ENCODE measurements at regions not wholly inside any gene's neighbourhood (a gene's known extent, or its start where the extent isn't known, plus 50 kb on each side); places are given as distances from the start of the nearest gene placed in this dataset.
"Not testable (repeated sequence)": the region's sequence is repeated elsewhere in the genome, so short reads cannot be mapped to it uniquely, and the experiment has no call there.

GRCh38 chr3:147333098-147333497 lies 73.2 kb downstream of the ZIC4 start:
- Histone ChIP-seq H3K27ac (no peak overlapping the region), H3K4me3 (no peak overlapping the region), H3K9me3 (no peaks in the 10 kb centered on the region), H3K36me3 (no peaks in the 10 kb centered on the region), H3K27me3 (no peaks in the 10 kb centered on the region), H3K4me1 (no peaks in the 10 kb centered on the region)
- intact Hi-C loops (cut with DNase I; ENCODE audit: low total_unique reads) (no loop called here), in situ Hi-C loops (cut with MboI; ENCODE audit: low pct_ligation_motif_present in 1 of 4, low pct_unique_long_range_greater_than_20kb in 1 of 4, low sequenced_read_pairs in 3 of 4) (no loop called here)
- no peak for DNase-seq
- WGBS, 2 donors (ENCODE audit: low coverage in 1 of 2), result 20 to 45% methylated on average over 1 to 3 of the region's 3 CpGs
- TF ChIP-seq EP300 (IDR thresholded peaks at IDR 0.05; ENCODE audit: low read depth) (no peak), POLR2A (IDR thresholded peaks at IDR 0.05) (no peak), POLR2AphosphoS5 (IDR thresholded peaks at IDR 0.05) (no peak), CTCF (IDR thresholded peaks at IDR 0.05) (no peak)

- Histone ChIP-seq H3K27me3 (no peaks in the 10 kb centered on the region), H3K9me3 (no peaks in the 10 kb centered on the region), H3K4me3 (no peak overlapping the region), H3K36me3 (no peaks in the 10 kb centered on the region), H3K27ac (no peak overlapping the region), H3K4me1 (no peaks in the 10 kb centered on the region)
- in situ Hi-C loops (cut with MboI; ENCODE audit: low pct_ligation_motif_present in 1 of 4, low pct_unique_long_range_greater_than_20kb in 1 of 4, low sequenced_read_pairs in 3 of 4), result no loop called here
- 76 to 89% methylated on average over 2 of the region's 2 CpGs for WGBS, 2 donors (ENCODE audit: low coverage in 1 of 2)
- DNase-seq, result no peak
- intact Hi-C loops (cut with DNase I; ENCODE audit: low total_unique reads), result no loop called here
- TF ChIP-seq CTCF (IDR thresholded peaks at IDR 0.05) (no peak), EP300 (IDR thresholded peaks at IDR 0.05; ENCODE audit: low read depth) (no peak), POLR2A (IDR thresholded peaks at IDR 0.05) (no peak), POLR2AphosphoS5 (IDR thresholded peaks at IDR 0.05) (no peak)
Measured at GRCh38 chr3:147328711-147329110, 77.6 kb downstream of the ZIC4 start.

- DNase-seq, result no peak
- Histone ChIP-seq H3K4me1 (no peaks in the 10 kb centered on the region), H3K27ac (no peak overlapping the region), H3K36me3 (no peaks in the 10 kb centered on the region), H3K4me3 (no peak overlapping the region), H3K9me3 (no peaks in the 10 kb centered on the region), H3K27me3 (no peaks in the 10 kb centered on the region)
- no peak for TF ChIP-seq POLR2AphosphoS5 (IDR thresholded peaks at IDR 0.05)
- no peak for TF ChIP-seq CTCF (IDR thresholded peaks at IDR 0.05)
- no peak for TF ChIP-seq EP300 (IDR thresholded peaks at IDR 0.05; ENCODE audit: low read depth)
- no peak for TF ChIP-seq POLR2A (IDR thresholded peaks at IDR 0.05)
- in situ Hi-C loops (cut with MboI; ENCODE audit: low pct_ligation_motif_present in 1 of 4, low pct_unique_long_range_greater_than_20kb in 1 of 4, low sequenced_read_pairs in 3 of 4) (no loop called here), intact Hi-C loops (cut with DNase I; ENCODE audit: low total_unique reads) (no loop called here)
Measured at GRCh38 chr3:147324356-147324755, 82.0 kb downstream of the ZIC4 start.

- Histone ChIP-seq H3K36me3 (no peaks in the 10 kb centered on the region), H3K27ac (no peak overlapping the region), H3K9me3 (no peaks in the 10 kb centered on the region), H3K27me3 (no peaks in the 10 kb centered on the region), H3K4me1 (no peaks in the 10 kb centered on the region), H3K4me3 (no peak overlapping the region)
- TF ChIP-seq POLR2AphosphoS5 (IDR thresholded peaks at IDR 0.05) (no peak), CTCF (IDR thresholded peaks at IDR 0.05) (no peak), EP300 (IDR thresholded peaks at IDR 0.05; ENCODE audit: low read depth) (no peak), POLR2A (IDR thresholded peaks at IDR 0.05) (no peak)
- in situ Hi-C loops (cut with MboI; ENCODE audit: low pct_ligation_motif_present in 1 of 4, low pct_unique_long_range_greater_than_20kb in 1 of 4, low sequenced_read_pairs in 3 of 4), result no loop called here
- no peak for DNase-seq
- 47 to 60% methylated on average over 3 of the region's 3 CpGs for WGBS, 2 donors (ENCODE audit: low coverage in 1 of 2)
- intact Hi-C loops (cut with DNase I; ENCODE audit: low total_unique reads), result no loop called here
Measured at GRCh38 chr3:147318900-147319299, 87.4 kb downstream of the ZIC4 start.

GRCh38 chr3:147317080-147317479 lies 89.3 kb downstream of the ZIC4 start:
- H3K27ac ChIP-seq; in situ Hi-C loops (cut with MboI; ENCODE audit: low pct_ligation_motif_present in 1 of 4, low pct_unique_long_range_greater_than_20kb in 1 of 4, low sequenced_read_pairs in 3 of 4); DNase-seq; H3K27me3 ChIP-seq; H3K4me1 ChIP-seq; H3K4me3 ChIP-seq; intact Hi-C loops (cut with DNase I; ENCODE audit: low total_unique reads); H3K36me3 ChIP-seq; H3K9me3 ChIP-seq: not testable (repeated sequence)
- 60 to 80% methylated on average over 1 to 6 of the region's 6 CpGs for WGBS, 2 donors (ENCODE audit: low coverage in 1 of 2)
